Uterus (tissue), 3 donors: ENCODE measurements at regions not wholly inside any gene's neighbourhood (a gene's known extent, or its start where the extent isn't known, plus 50 kb on each side); places are given as distances from the start of the nearest gene placed in this dataset.

ENCODE experiments used
- DNase-seq, 2 donors: peaks; one replicate each; pipeline ENCODE4 v3.0.0-alpha.2; 2019 to 2020
- H3K27ac ChIP-seq, 2 donors: fragments of 200-600 bp; sonication (generic); 1 replicate in 1 of 2; 2 replicates in 1 of 2; pipeline ENCODE4 v1.5.1; 2016 to 2018
- H3K27me3 ChIP-seq, 2 donors: fragments of 200-600 bp; sonication (generic); one replicate each; pipeline ENCODE4 v1.5.1; 2018 to 2019; ENCODE audit warnings: control low read depth in 1 of 2
- H3K36me3 ChIP-seq, 2 donors: fragments of 200-600 bp; sonication (generic); one replicate each; pipeline ENCODE4 v1.5.1; 2019; ENCODE audit warnings: control low read depth in 1 of 2
- H3K4me1 ChIP-seq, 2 donors: fragments of 200-600 bp; sonication (generic); one replicate each; pipeline ENCODE4 v1.5.1; 2018 to 2019; ENCODE audit warnings: control low read depth in 1 of 2
- H3K4me3 ChIP-seq, 2 donors: fragments of 200-600 bp; sonication (generic); 1 replicate in 1 of 2; 2 replicates in 1 of 2; pipeline ENCODE4 v1.5.1; 2018 to 2019; ENCODE audit warnings: mild to moderate bottlenecking in 1 of 2
- H3K9me3 ChIP-seq, 2 donors: fragments of 200-600 bp; sonication (generic); one replicate each; pipeline ENCODE4 v1.5.1; 2019; ENCODE audit warnings: control low read depth in 1 of 2
- CTCF ChIP-seq, 4 experiments: fragments of 200-600 bp in 2 of 4; fragments of 450-650 bp in 2 of 4; sonication (generic) in 2 of 4; IDR thresholded peaks; one replicate each; pipeline ENCODE4 v1.5.1; 2016 to 2019; ENCODE audit warnings: antibody characterized with exemption in 4 of 4, mild to moderate bottlenecking in 2 of 4, moderate library complexity in 1 of 4
- POLR2A ChIP-seq, 2 donors: fragments of 450-650 bp; IDR thresholded peaks; one replicate each; pipeline ENCODE4 v1.6.1; 2016; ENCODE audit warnings: antibody characterized with exemption in 2 of 2, mild to moderate bottlenecking in 1 of 2, moderate library complexity in 1 of 2
- intact Hi-C: fragments of 100-400 bp; cut with DNase I; formaldehyde crosslinking; loops from one replicate; pipeline ENCODE4 v1.15.1; 2023; ENCODE audit warnings: low total_unique reads
- donor health status: DM: yes; HTN: yes; CAD: no.

- no peaks in the 10 kb centered on the region for H3K9me3 ChIP-seq
Measured at GRCh38 chr16:50863644-50864144, 121.8 kb downstream of the CYLD start.

GRCh38 chr16:50862818-50863643 lies 121.1 kb downstream of the CYLD start:
- no peaks in the 10 kb centered on the region for H3K27me3 ChIP-seq
- H3K9me3 ChIP-seq: no peaks in the 10 kb centered on the region
- H3K27ac ChIP-seq: no peak overlapping the region
- no peak for DNase-seq
- no peaks in the 10 kb centered on the region for H3K4me1 ChIP-seq
- H3K4me3 ChIP-seq: no peak overlapping the region
- TF ChIP-seq CTCF (IDR thresholded peaks at IDR 0.05) (no peak), POLR2A (IDR thresholded peaks at IDR 0.05) (no peak)
- intact Hi-C loops: no loop called here
- H3K36me3 ChIP-seq: no peaks in the 10 kb centered on the region

More at GRCh38 chr16:50863644-50864144, 121.8 kb downstream of the CYLD start:
- no peak overlapping the region for H3K4me3 ChIP-seq
- H3K27ac ChIP-seq: no peak overlapping the region
- no peaks in the 10 kb centered on the region for H3K36me3 ChIP-seq
- no peak for DNase-seq
- no peaks in the 10 kb centered on the region for H3K4me1 ChIP-seq
- no peaks in the 10 kb centered on the region for H3K27me3 ChIP-seq
- TF ChIP-seq POLR2A (IDR thresholded peaks at IDR 0.05) (no peak), CTCF (IDR thresholded peaks at IDR 0.05) (no peak)
- intact Hi-C loops: no loop called here

GRCh38 chr16:50861970-50862411 lies 120.1 kb downstream of the CYLD start:
- Histone ChIP-seq H3K36me3 (no peaks in the 10 kb centered on the region), H3K27me3 (no peaks in the 10 kb centered on the region), H3K9me3 (no peaks in the 10 kb centered on the region), H3K4me1 (no peaks in the 10 kb centered on the region), H3K4me3 (no peak overlapping the region), H3K27ac (no peak overlapping the region)
- no peak for DNase-seq
- intact Hi-C loops: no loop called here
- TF ChIP-seq POLR2A (IDR thresholded peaks at IDR 0.05) (no peak), CTCF (IDR thresholded peaks at IDR 0.05) (no peak)

- DNase-seq: no peak
- intact Hi-C loops: no loop called here
- TF ChIP-seq POLR2A (IDR thresholded peaks at IDR 0.05) (no peak), CTCF (IDR thresholded peaks at IDR 0.05) (no peak)
Measured at GRCh38 chr16:50861451-50861850, 119.6 kb downstream of the CYLD start.

GRCh38 chr16:50859628-50860360 lies 117.9 kb downstream of the CYLD start:
- DNase-seq: no peak
- H3K27ac ChIP-seq: no peak overlapping the region
- no peak for TF ChIP-seq POLR2A (IDR thresholded peaks at IDR 0.05)
- TF ChIP-seq CTCF (IDR thresholded peaks at IDR 0.05): no peak
- H3K9me3 ChIP-seq: no peaks in the 10 kb centered on the region
- H3K4me3 ChIP-seq: no peak overlapping the region
- no peaks in the 10 kb centered on the region for H3K36me3 ChIP-seq
- no peaks in the 10 kb centered on the region for H3K4me1 ChIP-seq
- H3K27me3 ChIP-seq: no peaks in the 10 kb centered on the region
- intact Hi-C loops: no loop called here

More at GRCh38 chr16:50861451-50861850, 119.6 kb downstream of the CYLD start:
- Histone ChIP-seq H3K4me3 (no peak overlapping the region), H3K9me3 (no peaks in the 10 kb centered on the region), H3K27ac (no peak overlapping the region), H3K27me3 (no peaks in the 10 kb centered on the region), H3K36me3 (no peaks in the 10 kb centered on the region), H3K4me1 (no peaks in the 10 kb centered on the region)
